Activated CD4-positive, alpha-beta T cell treated with anti-CD3 and anti-CD28 coated beads, Interleukin-2, Interleukin-6, amounts not matched to agents 100 ng/mL and 50 ng/mL, durations not matched to agents 16 hours and 8 hours (primary cell): ENCODE measurements at regions not wholly inside any gene's neighbourhood (a gene's known extent, or its start where the extent isn't known, plus 50 kb on each side); places are given as distances from the start of the nearest gene placed in this dataset.
"Not testable (repeated sequence)": the region's sequence is repeated elsewhere in the genome, so short reads cannot be mapped to it uniquely, and the experiment has no call there.

Source experiments
- DNase-seq: peaks from one replicate; pipeline ENCODE4 v3.0.0-alpha.2; 2020

DNA sequence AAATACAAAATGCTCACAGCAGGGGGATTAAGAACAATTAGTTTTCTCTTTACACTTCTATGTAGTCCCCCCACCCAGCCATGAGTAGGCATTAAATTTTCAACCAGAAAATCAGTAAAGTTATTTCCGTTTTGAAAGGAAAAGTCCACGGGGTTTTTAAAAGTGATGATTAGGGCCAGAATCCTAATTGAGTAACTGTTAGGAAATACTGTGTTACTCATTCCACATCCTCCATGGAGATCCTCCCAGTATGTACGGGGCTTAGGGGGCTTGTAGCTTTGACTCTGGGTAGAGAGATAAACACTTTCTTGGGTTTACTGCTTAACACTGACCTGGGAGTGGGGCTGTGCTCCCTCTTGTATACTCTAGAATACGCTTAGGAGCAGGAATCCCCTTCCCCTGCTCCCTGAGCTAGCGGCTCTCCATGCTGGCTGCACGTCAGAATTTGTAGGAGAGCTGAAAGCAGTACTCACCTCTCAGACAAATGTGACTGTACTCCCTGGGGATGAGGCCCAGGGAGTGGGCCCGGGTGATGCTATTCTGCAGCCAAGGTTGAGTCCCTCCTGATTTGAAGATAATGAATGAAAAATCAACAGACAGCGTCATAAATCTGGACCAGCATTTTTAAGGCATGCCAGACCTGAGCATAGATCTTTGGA, 100.5 kb downstream of the SLC4A3 start:
- no peak for DNase-seq

DNA sequence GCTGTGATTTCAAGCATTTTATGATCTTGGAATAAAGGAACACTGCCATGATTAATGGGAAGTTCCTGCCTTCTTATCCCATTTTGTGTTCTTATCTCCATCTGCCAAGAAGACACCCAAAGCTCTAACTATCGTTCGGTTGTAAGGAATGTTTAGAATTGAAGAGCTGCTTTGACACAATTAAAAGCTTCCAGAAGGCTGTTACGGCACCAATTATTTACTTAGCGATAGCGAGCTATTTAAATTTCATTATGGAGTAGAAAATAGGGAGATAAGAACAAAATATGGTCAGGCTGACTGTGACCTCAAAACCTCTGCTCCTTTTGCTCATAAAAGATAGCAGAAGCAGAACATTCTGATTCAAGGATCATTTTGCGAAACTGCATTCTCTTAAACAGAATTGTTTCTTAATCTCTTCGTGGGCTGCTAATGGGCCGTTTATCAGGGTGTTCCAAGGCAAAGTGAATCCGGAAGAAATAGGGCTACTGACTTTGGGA, 101.6 kb downstream of the SLC4A3 start:
- no peak for DNase-seq

DNA sequence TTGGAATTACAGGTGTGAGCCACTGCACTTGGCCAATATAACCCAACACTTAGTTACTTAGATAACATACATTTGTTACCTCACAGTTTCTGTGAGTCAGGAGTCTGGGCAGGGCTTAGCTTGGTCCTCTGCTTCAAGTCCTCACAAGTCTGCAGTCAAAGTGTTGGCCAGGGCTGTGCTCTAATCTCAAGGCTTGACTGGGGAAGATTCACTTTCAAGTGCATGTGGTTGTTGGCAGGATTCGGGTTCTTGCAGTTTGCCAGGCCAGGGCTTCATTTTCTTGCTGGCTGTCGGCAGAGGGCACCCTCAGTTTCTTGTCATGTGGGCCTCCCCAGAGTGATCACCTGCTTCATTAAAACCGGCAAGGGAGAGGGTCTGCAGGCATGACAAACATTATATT, 103.7 kb downstream of the SLC4A3 start:
- no peak for DNase-seq

GRCh38 chr2:219733106-219733505, 105.7 kb downstream of the SLC4A3 start:
- no peak for DNase-seq

GRCh38 chr2:219733746-219734145, 106.3 kb downstream of the SLC4A3 start:
- DNase-seq: no peak

DNA sequence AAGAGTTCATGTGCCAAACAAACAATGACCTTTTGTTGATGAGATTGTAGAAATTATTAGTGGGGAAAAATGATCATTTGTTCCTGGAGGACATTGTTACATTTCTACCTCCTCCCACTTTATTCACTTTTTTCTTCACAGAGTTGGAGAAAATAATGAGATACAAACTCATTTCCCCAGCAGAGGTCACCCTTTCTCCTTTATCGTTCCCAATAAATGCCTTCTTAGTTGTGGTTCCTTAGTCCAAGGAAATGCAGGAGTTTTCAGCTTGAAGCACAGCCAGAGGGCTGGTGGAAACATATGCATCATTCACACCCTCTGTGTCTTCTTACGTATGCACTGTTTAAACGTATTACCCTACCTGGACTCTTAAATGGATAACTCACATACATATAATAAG, 108.8 kb downstream of the SLC4A3 start:
- peak; percentile 23 for DNase-seq

DNA sequence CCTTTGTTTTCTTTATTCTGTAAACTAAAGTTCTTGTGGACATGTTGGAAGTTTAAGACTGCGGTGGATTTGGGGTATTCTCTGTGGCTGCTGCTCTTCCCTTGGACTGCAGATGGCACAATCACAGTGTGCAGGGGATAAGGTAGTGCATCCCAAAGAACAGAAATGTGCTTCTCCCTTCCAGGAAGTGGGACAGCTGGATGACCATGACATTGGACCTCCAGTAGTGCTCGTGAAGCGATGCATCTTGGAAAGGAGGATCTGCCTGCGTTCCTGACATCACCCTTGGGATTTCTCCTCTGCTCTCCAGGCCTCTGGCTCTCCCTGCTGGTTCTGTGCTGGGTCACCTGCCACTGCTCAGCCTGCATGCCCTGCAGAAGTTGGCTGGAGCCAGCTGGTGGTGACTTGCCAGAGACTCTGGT, 109.9 kb downstream of the SLC4A3 start:
- DNase-seq: no peak

DNA sequence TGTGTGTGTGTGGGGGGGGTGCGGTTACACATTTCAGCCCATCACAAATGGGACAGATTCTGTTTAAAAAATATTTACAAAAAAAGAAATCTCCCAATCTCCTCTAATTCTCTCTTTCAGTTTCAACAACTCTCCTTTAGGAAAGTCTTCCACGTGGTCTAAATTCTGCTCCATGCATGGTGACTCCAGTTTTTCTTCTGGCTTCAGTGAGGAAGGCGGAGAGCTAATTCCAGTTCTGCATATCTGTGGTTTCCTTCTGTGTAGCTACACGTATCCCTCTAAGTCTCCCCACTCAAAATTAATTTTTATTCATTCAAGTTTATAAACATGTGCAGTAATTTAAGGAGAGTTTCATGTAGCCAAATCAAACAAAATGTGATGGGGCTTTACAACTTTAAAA, 111.6 kb downstream of the SLC4A3 start:
- no peak for DNase-seq

- DNase-seq: no peak
Observed at GRCh38 chr2:219739866-219740440, 112.5 kb downstream of the SLC4A3 start.

DNA sequence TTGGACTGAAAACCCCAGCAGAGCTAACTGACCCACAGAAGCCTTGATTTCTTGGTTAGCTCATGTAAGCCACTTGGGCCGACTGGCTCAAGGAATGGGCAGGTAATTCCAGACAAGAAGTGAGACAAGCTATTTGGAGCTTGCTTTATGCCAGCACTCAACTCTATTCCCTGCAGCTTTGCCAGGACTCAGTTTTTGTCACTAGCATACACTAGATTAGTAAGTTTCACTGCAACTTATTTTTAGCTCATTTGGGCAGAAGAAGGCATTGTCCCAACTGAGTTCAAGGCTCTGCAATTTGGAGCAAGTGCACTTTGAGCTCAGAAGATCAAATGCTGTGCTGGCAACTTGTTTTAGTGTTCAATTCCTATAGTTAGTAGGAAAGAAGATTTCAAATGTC, 116.1 kb downstream of the SLC4A3 start:
- no peak for DNase-seq

DNA sequence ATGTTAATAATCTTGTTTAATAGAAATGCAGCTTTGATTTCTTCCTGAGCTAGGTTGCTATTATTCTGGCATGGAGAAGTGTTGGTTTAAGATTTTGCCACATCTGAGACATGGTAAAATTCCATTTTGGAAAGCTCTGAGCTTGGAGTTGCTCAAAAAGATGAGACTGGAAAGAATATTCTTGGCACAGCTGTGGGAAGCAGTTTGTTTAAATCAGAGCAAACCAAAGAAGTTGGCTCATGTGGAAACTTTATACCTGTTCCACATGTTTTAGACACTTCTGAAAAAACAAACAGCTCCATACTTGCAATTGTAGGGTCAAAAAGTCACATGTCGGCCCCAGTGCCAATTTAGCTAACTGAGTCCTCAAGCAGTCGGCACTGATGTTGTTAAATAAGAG, 116.6 kb downstream of the SLC4A3 start:
- DNase-seq: no peak

DNA sequence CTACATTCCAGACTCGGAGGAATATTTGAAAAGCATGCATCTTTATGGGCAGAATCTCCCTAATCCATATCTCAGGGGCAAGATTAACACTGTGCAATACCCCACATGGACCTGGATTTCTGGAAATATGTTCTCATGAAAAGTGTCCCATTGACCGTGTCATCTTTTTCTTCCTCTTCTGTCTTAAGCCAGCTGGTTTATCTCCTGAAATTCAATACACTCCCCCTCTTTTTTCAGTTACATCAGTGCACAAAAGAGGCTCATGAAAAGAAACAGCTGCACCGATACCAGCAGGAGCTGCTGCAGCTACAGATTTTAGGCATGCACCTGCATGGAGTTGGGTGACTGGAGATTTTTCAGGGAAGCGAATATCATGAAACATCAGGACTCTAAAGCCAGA, 117.2 kb downstream of the SLC4A3 start:
- no peak for DNase-seq

DNA sequence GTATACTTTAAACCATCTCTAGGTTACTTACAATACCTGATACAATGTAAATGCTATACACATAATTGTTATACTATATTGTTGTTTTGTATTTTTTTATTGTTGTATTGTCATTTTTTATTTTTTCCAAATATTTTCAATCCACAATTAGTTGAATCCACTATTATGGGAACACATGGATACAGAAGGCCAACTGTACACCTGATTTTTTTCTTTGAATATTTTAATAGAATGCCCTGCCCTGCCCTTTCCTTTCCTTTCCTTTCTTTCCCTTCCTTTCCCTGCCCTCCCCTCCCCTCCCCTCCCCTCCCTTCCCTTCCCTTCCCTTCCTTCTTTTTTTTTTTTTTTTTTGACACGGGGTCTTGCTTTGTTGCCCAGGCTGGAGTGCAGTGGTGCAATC, 120.2 kb downstream of the SLC4A3 start:
- DNase-seq: no peak

GRCh38 chr2:219748671-219749570, 121.5 kb downstream of the SLC4A3 start:
- DNase-seq: no peak

- not testable (repeated sequence) for DNase-seq
Observed at GRCh38 chr2:219751121-219751520, 123.7 kb downstream of the SLC4A3 start.

DNA sequence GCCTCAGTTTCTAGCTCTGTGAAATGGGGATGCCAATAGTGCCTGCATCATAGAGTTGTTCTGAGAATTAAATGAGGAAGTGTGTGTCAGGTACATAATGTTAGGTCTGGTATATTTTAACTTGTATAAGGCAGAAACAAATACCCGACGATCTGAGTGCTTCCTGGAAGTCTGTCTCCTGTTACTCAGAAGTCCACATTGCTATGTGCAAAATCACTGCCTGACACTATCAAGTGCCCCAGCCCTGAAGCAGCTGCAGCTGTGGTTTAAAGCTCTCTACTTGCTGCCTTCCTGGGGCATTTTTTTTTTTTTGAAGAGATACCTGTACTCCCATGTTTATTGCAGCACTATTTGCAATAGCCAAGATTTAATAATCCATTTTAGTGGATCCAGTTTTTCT, 125.3 kb downstream of the SLC4A3 start:
- DNase-seq: no peak

DNA sequence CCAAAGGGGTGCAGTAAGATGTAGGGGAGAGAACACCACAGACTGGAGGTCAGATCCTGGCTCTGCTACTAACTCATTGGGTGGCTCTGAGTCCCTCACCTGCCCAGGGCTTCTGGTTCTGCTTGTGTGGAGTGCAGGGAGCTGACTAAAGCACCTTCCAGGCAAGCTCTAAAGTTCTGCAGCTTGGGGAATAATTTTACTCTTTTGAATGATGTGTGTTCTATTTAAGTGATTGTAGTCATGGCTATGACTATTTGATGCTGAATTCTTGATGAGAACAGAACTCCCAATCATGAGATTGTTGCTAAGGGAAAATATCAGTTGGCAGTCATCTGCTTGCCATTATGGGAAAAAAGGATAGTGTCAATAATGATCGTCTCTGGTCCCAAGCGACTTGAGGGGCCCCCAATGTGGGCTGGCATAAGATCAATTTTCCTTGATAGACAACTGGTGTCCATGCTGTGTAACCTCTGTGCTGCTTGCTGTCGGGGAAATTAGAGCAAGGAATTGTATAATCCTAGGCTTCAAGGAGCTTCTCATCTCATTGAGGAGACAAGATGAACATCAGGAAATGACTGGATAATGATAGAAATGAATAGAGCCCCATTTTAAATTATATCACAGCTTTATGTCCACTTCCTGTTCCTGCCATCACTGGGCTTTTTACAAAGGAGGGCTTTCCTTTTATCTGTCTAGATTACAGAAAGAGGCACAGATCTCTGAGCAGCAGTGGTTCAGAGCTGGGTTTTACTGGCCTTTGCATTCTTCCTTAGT, 131.7 kb downstream of the SLC4A3 start:
- no peak for DNase-seq

GRCh38 chr2:219759801-219760200, 132.4 kb downstream of the SLC4A3 start:
- no peak for DNase-seq

- no peak for DNase-seq
Observed at GRCh38 chr2:219765231-219765911, 137.9 kb downstream of the SLC4A3 start.

GRCh38 chr2:219766658-219767057, 139.2 kb downstream of the SLC4A3 start:
- DNase-seq: no peak

DNA sequence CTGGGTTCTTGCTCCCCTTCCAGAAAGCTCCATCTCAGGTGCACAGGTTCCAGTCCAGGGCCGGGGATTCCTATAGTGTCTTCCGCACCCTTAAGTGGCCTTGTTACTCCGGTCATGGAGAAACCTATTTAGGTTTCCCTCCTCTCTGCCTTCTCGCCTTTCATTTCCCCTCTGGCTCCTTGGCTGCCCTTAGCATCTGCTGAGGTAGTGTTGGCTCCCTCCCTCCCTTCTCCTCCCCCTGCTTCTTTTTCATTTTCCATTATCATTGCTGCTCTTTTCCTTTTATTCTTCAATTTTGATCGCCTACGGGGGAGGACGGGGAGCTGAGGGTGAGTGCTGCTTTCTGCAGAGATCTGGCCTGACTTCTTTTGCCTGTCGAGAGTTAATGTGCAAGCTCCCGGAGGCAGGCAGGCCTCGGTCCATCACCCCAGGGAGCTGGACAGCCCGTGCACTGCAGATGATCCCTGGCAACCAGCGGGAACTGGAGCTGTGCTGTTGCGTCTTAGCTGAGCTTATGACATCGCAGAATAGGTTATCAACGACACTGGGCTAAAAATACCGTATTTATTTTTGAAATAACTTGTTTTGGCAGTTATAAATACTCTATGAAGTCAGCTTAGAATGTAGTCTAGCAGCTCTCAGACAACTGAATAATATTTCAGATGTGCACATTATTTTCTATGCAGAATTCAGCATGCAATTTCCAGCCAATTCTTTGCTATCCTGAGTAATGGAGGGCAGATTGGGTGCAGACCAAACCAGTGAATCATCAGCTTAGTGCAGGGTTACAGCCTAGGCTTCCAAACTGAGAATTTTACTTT, 141.9 kb downstream of the SLC4A3 start:
- no peak for DNase-seq
